HG02623 (cell line): ENCODE measurements at regions not wholly inside any gene's neighbourhood (a gene's known extent, or its start where the extent isn't known, plus 50 kb on each side); places are given as distances from the start of the nearest gene placed in this dataset.

Source experiments
- ATAC-seq: cut with Tn5 transposase; IDR thresholded peaks from one replicate; pipeline ENCODE4 v1.9.1; 2021; ENCODE audit warnings: moderate library complexity; ENCODE audit not compliant: unreplicated experiment

GRCh38 chr1:221335161-221336101 is 406.5 kb downstream of the DUSP10 start:
- no peak for ATAC-seq

GRCh38 chr1:221336126-221336525 is 405.8 kb downstream of the DUSP10 start:
- no peak for ATAC-seq

- no peak for ATAC-seq
Observed at GRCh38 chr1:221337106-221337505, 404.8 kb downstream of the DUSP10 start.

- no peak for ATAC-seq
Observed at GRCh38 chr1:221343136-221343535, 398.8 kb downstream of the DUSP10 start.

DNA sequence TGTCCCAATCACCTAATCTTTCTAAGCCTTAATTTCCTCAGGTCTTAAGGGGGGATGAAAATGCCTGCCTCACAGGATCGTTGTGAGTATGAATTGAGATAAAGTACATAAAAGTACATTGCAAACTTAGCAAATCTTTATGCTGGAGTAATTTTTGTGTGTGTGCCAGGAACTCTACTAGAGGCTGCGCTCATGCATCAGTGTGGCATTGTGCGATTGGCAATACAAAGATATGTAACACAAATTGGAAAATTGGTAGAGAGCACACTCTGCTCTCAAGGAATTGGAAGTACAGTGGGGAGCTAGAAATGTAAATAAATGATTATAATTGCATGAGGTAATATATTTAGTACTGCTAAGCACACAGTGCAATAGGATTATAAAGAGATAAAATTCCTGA is 398.3 kb downstream of the DUSP10 start:
- ATAC-seq: no peak

GRCh38 chr1:221344693-221345092 is 397.2 kb downstream of the DUSP10 start:
- no peak for ATAC-seq

- no peak for ATAC-seq
Observed at GRCh38 chr1:221347706-221348105, 394.2 kb downstream of the DUSP10 start.

DNA sequence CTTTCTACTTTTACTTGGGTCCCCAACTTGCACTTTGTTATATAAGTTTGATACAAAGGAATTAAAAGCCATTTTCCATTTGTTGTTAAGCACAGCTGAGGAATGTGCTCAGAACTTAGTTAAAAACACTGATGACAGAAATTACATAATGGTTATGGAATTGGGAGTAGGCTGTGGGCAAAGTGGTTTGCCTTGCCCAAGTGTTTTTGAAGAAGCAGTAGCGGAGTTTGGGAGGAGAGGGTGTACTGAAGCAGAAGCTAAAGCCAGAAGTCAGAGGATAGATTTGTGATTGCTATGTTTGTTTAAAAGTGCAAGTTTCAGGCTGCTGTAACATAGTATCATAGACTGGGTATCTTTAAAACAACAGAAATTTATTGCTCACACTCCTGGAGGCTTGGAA is 391.8 kb downstream of the DUSP10 start:
- ATAC-seq: no peak

- no peak for ATAC-seq
Observed at GRCh38 chr1:221356693-221357092, 385.2 kb downstream of the DUSP10 start.

GRCh38 chr1:221363039-221363438 is 378.9 kb downstream of the DUSP10 start:
- no peak for ATAC-seq

DNA sequence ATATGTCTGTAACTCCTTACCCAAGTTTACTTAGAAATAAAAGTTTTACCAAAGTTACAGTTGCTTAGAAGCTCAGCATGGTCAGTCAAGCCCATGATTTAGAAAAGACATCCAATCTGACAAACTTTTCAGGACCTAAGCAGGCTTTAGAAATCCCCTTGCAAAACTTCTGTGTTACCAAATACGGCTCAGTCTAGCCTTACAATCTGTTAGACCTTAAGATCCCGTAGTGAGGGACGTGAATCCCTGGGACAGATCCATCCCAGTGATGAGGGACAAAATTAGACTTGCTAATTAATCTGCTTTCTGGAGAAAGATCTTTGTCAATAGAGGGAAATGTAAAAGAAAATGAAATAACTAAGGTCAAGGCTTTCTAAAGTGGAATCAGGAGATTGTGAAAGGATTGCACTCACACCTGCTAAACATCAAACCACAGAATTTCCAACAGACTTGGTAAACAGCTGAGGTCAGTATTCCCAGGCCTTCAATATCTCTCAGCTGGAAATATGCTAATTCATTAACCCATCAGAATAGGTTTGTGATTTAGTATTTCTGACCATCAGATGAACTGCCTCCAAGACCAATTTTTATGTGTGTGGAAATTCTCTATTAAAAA is 375.3 kb downstream of the DUSP10 start:
- no peak for ATAC-seq

GRCh38 chr1:221371705-221372104 is 370.2 kb downstream of the DUSP10 start:
- no peak for ATAC-seq

GRCh38 chr1:221373795-221374194 is 368.1 kb downstream of the DUSP10 start:
- no peak for ATAC-seq

GRCh38 chr1:221376286-221376685 is 365.6 kb downstream of the DUSP10 start:
- ATAC-seq: no peak

GRCh38 chr1:221381910-221382623 is 359.8 kb downstream of the DUSP10 start:
- ATAC-seq: no peak

DNA sequence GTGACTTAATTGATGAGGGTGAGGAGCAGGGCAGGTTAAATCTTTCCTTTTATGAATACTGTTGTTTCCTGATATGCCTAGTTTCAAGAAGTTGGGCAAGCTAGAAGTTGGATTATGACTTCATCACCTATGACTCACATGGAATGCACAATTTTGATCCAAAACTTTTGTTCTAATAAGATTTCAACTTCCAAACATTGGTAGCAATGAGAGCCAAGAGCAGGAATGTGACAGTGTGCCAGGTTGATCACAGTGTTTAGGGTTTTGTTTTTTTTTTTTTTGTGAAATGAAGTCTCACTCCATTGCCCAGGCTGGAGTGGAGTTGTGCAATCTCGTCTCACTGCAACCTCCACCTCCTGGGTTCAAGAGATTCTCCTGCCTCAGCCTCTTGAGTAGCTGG is 349.4 kb downstream of the DUSP10 start:
- no peak for ATAC-seq

DNA sequence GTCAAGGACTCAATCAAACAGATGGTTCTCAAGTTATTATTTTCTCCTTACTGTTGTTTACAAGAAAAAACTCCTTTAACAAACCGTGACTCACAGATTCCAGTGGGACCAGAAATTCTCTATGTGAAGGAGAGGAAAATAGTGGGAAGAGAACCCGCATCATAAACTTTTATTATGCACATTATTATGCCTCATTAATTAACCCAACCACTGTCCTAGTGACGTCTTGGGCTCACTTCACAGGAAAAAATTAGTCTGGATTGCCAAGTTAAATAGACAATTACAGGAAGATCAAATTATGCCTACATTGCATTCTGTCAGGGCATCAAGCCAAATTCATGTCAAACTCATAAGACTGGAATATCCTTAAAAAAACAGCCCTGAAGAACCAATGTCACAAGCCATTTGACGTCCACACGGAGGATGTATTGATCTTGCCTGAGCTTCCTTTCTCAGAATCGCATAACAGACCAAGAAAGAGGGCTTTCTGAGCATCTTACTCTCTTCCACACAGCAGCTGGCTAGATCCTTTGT is 347.8 kb downstream of the DUSP10 start:
- ATAC-seq: no peak

DNA sequence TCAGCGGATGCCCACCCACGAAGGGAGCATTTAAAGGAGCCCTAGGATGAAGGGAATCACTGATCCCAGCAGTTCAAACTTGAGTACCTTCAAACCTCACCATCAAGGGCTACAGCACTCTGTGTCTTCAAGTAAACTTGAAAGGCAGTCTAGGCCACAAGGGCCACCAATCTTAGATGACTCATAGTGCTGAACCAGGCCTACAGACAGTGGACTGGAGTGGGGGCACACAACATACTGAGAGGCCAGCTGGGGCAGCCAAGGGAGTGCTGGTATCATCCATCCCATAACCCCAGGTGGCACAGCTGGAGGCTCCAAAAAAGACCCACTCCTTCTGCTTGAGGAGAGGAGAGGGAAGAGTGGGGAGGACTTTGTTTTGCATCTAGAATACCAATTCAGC is 345.4 kb downstream of the DUSP10 start:
- no peak for ATAC-seq

DNA sequence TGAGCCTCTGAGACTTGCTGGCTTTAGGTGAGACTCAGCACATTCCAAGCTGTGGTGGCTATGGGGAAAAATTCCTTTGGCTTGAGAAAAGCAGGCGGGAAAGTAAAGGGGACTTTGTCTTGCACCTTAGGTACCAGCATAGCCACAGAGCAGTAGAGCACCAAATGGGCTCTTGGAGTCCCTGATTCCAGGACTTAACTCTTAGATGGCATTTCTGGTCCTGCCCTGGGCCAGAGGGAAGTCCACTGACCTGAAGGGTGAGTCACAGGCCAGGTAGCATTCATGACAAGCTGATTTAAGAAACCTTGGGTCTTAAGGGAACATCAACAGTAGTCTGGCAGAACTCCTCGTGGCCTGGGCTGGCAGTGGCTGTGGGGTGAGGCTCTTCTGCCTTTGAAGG is 344.7 kb downstream of the DUSP10 start:
- no peak for ATAC-seq

DNA sequence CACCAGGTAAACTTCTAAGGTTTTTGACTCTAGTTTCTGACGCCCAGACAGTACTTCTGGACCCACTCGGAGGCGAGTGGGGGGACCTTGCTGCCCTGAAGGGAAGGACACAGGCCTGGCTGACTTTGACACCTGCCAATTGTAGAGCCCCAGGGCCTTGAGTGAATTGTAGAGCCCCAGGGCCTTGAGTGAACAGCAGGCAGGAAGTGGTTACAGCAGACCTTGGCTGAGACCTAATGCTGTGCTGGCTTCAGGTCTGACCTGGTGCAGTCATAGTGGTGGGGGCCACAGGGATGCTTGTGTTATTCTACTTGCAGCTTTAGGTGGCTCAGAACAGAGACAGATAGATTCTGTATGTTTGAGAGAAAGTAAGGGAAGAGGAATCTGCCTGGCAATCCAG is 344.3 kb downstream of the DUSP10 start:
- no peak for ATAC-seq

GRCh38 chr1:221405146-221405545 is 336.7 kb downstream of the DUSP10 start:
- ATAC-seq: no peak
